ENCODE measurements at regions not wholly inside any gene's neighbourhood (a gene's known extent, or its start where the extent isn't known, plus 50 kb on each side); places are given as distances from the start of the nearest gene placed in this dataset.

DNA sequence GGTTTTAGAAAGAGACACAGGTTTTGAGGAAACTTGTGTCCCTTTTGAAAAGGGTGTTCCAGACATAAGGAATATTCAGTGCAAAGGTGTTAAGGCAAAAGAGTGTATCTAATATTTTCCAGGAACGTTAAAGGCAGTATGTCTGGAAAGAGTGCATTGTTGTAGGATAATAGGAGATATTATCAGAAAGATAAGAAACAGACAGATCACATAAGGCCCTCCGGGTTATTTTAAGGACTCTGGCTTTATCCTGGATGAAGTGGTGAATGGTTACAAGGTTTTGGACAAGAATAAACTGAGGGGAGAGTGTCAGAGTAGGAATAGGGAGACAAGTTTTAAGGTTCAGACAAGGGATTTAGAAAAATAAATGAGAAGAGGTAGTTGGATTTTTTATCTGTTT is 493.7 kb upstream of the GRM7 start:
- H2AFZ ChIP-seq (ENCODE audit: low read length): no peak overlapping the region
- POLR2A ChIA-PET: no interaction called here
- H3K4me3 ChIP-seq (ENCODE audit: low read depth, low read length, poor library complexity, severe bottlenecking): no peak overlapping the region
- BruUV-seq (replicated peaks): no TSS peak
- DNase-seq (ENCODE audit: low spot score): no peak
- no peak overlapping the region for H3K27ac ChIP-seq (ENCODE audit: low read depth, low read length, poor library complexity, severe bottlenecking)
- no peak overlapping the region for H3K4me2 ChIP-seq (ENCODE audit: low read length)
- CTCF ChIA-PET (ENCODE audit: unreplicated experiment): no interaction called here
- H3K9me3 ChIP-seq (ENCODE audit: low read length): no peaks in the 10 kb centered on the region
- no peaks in the 10 kb centered on the region for H3K36me3 ChIP-seq (ENCODE audit: insufficient read depth, low read length)
- no peak for TF ChIP-seq EZH2phosphoT487 (IDR thresholded peaks at IDR 0.05; ENCODE audit: borderline replicate concordance, low read depth, low read length)
- TF ChIP-seq, protein P1, sequence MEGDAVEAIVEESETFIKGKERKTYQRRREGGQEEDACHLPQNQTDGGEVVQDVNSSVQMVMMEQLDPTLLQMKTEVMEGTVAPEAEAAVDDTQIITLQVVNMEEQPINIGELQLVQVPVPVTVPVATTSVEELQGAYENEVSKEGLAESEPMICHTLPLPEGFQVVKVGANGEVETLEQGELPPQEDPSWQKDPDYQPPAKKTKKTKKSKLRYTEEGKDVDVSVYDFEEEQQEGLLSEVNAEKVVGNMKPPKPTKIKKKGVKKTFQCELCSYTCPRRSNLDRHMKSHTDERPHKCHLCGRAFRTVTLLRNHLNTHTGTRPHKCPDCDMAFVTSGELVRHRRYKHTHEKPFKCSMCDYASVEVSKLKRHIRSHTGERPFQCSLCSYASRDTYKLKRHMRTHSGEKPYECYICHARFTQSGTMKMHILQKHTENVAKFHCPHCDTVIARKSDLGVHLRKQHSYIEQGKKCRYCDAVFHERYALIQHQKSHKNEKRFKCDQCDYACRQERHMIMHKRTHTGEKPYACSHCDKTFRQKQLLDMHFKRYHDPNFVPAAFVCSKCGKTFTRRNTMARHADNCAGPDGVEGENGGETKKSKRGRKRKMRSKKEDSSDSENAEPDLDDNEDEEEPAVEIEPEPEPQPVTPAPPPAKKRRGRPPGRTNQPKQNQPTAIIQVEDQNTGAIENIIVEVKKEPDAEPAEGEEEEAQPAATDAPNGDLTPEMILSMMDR (conservative IDR thresholded peaks at IDR 0.05; ENCODE audit: low read length): no peak
- intact Hi-C loops (cut with micrococcal nuclease; ENCODE audit: unreplicated experiment): no loop called here
- no peaks in the 10 kb centered on the region for H3K79me2 ChIP-seq (ENCODE audit: insufficient read depth, low read depth, low read length)
- no peaks in the 10 kb centered on the region for H4K20me1 ChIP-seq (ENCODE audit: insufficient read depth, low read length)
- H3K4me1 ChIP-seq (ENCODE audit: insufficient read depth, low read length, poor library complexity, severe bottlenecking): no peaks in the 10 kb centered on the region
- no peaks in the 10 kb centered on the region for H3K9me2 ChIP-seq (ENCODE audit: insufficient read depth, low read length)

DNA sequence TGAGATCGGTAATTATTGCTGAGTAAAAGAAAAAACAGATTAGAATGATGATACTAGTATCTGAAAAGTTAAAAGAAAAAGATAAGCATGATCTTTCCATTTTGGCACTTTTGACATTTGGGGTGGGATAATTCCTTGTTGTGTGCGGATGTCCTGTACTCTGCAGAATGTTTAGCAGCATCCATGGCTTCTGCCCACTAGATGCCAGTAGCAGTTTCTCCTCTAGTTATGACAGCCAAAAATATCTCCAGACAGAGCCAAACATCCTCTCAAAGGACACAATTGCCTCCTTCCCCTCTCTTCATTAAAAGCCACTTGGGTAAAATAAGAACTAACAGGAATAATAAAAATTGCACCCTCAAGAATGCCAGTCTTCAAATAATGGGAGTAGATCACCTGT is 468.8 kb upstream of the GRM7 start:
- H4K20me1 ChIP-seq (ENCODE audit: insufficient read depth, low read length): no peaks in the 10 kb centered on the region
- ChIA-PET CTCF (ENCODE audit: unreplicated experiment) (no interaction called here), POLR2A (no interaction called here)
- no peak overlapping the region for H3K27ac ChIP-seq (ENCODE audit: low read depth, low read length, poor library complexity, severe bottlenecking)
- H3K36me3 ChIP-seq (ENCODE audit: insufficient read depth, low read length): no peaks in the 10 kb centered on the region
- TF ChIP-seq, protein P1 (conservative IDR thresholded peaks at IDR 0.05; ENCODE audit: low read length): peak; percentile 39; the same call in 1 of the 2 replicates
- TF ChIP-seq EZH2phosphoT487 (IDR thresholded peaks at IDR 0.05; ENCODE audit: borderline replicate concordance, low read depth, low read length): no peak
- no peak overlapping the region for H3K4me3 ChIP-seq (ENCODE audit: low read depth, low read length, poor library complexity, severe bottlenecking)
- no TSS peak for BruUV-seq (replicated peaks)
- H3K9me2 ChIP-seq (ENCODE audit: insufficient read depth, low read length): no peaks in the 10 kb centered on the region
- no peaks in the 10 kb centered on the region for H3K9me3 ChIP-seq (ENCODE audit: low read length)
- no peaks in the 10 kb centered on the region for H3K4me1 ChIP-seq (ENCODE audit: insufficient read depth, low read length, poor library complexity, severe bottlenecking)
- DNase-seq (ENCODE audit: low spot score): no peak
- no peak overlapping the region for H3K4me2 ChIP-seq (ENCODE audit: low read length)
- intact Hi-C loops (cut with micrococcal nuclease; ENCODE audit: unreplicated experiment): no loop called here
- no peaks in the 10 kb centered on the region for H3K79me2 ChIP-seq (ENCODE audit: insufficient read depth, low read depth, low read length)
- no peak overlapping the region for H2AFZ ChIP-seq (ENCODE audit: low read length)

DNA sequence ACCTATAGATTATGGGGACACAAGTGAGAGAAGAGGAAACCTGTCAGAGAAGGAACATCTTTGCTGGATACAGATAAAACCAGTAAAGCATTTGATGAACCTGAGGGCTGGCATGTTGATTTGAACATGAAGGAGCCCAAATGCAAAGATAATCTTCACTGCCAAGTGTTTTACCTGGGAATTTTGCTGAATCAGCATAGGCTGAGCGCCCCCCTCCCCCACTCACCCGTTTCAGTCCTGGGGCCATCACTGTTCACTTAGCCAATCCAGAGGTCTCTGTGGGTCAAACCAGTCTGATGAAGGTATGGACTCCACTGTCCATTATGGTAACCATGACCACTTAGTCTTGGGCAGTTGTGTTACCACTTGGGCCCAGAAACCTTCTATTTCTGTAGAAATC is 466.0 kb upstream of the GRM7 start:
- no TSS peak for BruUV-seq (replicated peaks)
- H2AFZ ChIP-seq (ENCODE audit: low read length): no peak overlapping the region
- no peaks in the 10 kb centered on the region for H3K36me3 ChIP-seq (ENCODE audit: insufficient read depth, low read length)
- TF ChIP-seq EZH2phosphoT487 (IDR thresholded peaks at IDR 0.05; ENCODE audit: borderline replicate concordance, low read depth, low read length): no peak
- H4K20me1 ChIP-seq (ENCODE audit: insufficient read depth, low read length): no peaks in the 10 kb centered on the region
- H3K4me1 ChIP-seq (ENCODE audit: insufficient read depth, low read length, poor library complexity, severe bottlenecking): no peaks in the 10 kb centered on the region
- H3K9me3 ChIP-seq (ENCODE audit: low read length): no peaks in the 10 kb centered on the region
- H3K9me2 ChIP-seq (ENCODE audit: insufficient read depth, low read length): no peaks in the 10 kb centered on the region
- no peak overlapping the region for H3K4me3 ChIP-seq (ENCODE audit: low read depth, low read length, poor library complexity, severe bottlenecking)
- ChIA-PET CTCF (ENCODE audit: unreplicated experiment) (no interaction called here), POLR2A (no interaction called here)
- H3K79me2 ChIP-seq (ENCODE audit: insufficient read depth, low read depth, low read length): no peaks in the 10 kb centered on the region
- no peak overlapping the region for H3K4me2 ChIP-seq (ENCODE audit: low read length)
- intact Hi-C loops (cut with micrococcal nuclease; ENCODE audit: unreplicated experiment): no loop called here
- H3K27ac ChIP-seq (ENCODE audit: low read depth, low read length, poor library complexity, severe bottlenecking): no peak overlapping the region
- no peak for DNase-seq (ENCODE audit: low spot score)

Measured in OCI-LY7 (cell line).